ENCODE measurements at regions not wholly inside any gene's neighbourhood (a gene's known extent, or its start where the extent isn't known, plus 50 kb on each side); places are given as distances from the start of the nearest gene placed in this dataset.
"Not testable (repeated sequence)": the region's sequence is repeated elsewhere in the genome, so short reads cannot be mapped to it uniquely, and the experiment has no call there.

GRCh38 chr1:192862271-192862670 lies 53.4 kb downstream of the RGS2 start:
- no peak for DNase-seq

GRCh38 chr1:192866241-192866868 lies 57.5 kb downstream of the RGS2 start:
- DNase-seq, result no peak

- DNase-seq, result no peak
Observed at GRCh38 chr1:192867180-192867579, 58.3 kb downstream of the RGS2 start.

DNA sequence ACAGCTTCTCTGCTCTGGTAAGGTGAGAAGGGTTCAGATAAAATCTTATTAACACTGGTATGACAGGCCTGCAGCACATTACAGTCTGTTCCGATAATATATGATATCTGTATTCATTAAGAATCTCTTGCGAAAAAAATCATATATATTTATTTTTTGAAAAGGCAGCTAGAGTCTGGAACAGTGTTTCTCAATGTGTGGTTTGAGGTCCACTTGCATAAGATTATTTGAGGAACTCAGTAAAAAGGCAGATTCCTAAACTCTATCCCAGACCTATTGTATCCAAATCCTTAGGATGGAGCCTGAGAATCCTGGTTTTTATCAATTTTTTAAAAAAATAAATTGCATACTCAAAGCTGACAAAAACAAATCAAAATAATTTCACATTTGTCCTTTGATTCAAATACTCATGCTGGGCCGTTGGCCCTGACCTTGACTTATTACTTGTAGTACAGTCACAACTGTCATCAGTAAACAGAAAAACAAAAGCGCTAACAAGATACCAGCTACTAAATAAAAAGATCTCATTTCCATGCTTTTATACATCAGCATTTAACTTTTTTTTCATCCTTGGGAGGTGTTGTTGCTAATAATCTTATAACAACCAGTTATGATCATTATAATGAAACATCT lies 60.6 kb downstream of the RGS2 start:
- no peak for DNase-seq

DNA sequence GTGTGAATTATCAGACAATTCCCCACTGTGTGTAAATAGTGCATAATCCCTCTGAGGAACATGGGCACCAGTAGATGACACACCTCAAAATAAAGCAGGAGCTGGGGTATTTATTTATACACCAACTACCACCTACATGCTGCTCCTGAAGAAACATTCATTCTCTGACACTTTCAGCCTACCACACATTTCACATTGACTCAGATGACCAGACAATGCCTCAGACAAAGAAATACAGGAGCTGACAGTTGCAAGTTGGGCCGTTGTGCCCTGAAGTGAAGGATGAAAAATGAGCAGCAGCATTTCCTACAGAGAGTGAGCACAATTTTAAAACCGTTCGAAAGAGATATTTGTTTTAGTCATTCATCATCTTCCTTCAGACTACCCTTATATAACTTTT lies 63.2 kb downstream of the RGS2 start:
- DNase-seq, result no peak

DNA sequence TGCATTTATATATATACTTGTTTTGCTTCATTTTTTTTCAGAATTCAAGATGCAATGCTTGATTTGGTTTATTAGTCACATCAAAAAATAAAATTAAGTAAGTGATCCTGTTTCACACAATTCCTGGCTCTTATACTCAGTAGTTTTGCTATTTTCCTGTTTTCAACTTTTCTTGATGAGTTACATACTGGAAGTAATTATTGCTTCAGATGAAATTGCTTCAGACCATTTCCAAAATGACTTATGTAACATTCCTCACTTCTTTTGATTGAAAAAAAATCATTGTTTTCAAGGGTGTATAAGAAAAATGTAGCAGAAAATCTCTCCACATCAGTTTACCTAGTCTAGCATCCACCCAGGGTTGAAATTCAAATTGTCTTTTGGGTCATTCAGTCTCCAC lies 65.0 kb downstream of the RGS2 start:
- DNase-seq, result no peak

DNA sequence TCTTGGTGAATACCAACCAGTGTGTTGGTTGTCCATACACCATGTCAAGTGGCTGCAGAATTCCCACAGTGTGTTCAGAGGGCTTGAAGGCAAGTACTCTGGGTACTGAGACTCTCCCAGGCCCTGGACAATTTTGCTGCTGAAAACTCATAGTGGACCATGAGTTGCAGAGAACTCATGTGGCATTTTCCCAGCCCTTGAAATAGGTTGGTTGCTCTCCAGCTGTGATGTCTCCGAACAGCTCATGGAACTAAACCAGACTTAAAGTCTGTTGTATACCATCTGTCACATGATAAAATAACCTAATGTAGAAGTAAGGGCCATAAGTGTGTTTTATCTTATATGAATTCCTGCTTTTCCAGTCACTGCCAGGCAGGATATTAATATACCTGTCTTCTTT lies 67.8 kb downstream of the RGS2 start:
- no peak for DNase-seq

GRCh38 chr1:192877283-192877886 lies 68.5 kb downstream of the RGS2 start:
- DNase-seq, result no peak

- no peak for DNase-seq
Observed at GRCh38 chr1:192878249-192878648, 69.4 kb downstream of the RGS2 start.

GRCh38 chr1:192879406-192879805 lies 70.6 kb downstream of the RGS2 start:
- DNase-seq, result no peak

- no peak for DNase-seq
Observed at GRCh38 chr1:192880231-192880630, 71.4 kb downstream of the RGS2 start.

- no peak for DNase-seq
Observed at GRCh38 chr1:192884241-192884640, 75.4 kb downstream of the RGS2 start.

GRCh38 chr1:192885387-192885786 lies 76.5 kb downstream of the RGS2 start:
- DNase-seq, result not testable (repeated sequence)

GRCh38 chr1:192887426-192887825 lies 78.6 kb downstream of the RGS2 start:
- no peak for DNase-seq

DNA sequence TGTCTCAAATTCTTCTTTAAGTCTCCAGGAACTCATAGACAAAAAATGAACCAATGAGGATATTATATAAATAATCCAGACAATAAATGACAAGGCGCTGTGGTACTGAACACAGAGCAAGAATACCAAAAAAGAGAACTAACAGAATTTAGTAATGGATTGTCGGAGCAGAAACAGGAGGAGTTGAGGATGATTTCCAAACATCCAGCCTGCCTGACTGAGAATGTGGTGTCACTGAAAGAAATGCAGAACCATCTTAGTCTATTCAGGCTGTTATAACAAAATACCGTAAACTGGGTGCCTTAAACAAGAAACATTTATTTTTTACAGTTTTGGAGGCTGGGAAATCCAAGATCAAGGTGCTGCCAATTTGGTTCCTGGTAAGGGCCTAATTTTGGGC lies 79.7 kb downstream of the RGS2 start:
- no peak for DNase-seq

- no peak for DNase-seq
Observed at GRCh38 chr1:192889082-192889481, 80.2 kb downstream of the RGS2 start.

- DNase-seq, result no peak
Observed at GRCh38 chr1:192890134-192890533, 81.3 kb downstream of the RGS2 start.

DNA sequence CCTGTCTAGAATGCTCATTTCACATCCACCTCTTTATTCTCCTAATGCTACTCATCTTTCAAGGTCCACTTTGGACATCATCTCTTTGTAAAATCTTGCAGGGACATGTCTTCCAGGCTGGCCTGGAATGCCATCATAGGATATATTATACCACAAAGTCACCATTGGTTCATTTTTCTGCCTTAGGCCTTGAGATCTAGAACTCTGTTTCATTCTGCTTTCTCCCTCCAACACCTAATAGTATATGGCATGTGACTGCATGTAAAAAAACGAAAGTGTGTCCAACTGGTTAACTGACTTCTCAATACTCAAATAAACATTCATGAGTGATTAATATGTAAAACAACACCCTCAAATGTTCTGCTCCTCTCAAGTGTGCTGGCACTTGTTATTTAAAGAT lies 84.1 kb downstream of the RGS2 start:
- DNase-seq, result no peak

- DNase-seq, result not testable (repeated sequence)
Observed at GRCh38 chr1:192895487-192895886, 86.6 kb downstream of the RGS2 start.

DNA sequence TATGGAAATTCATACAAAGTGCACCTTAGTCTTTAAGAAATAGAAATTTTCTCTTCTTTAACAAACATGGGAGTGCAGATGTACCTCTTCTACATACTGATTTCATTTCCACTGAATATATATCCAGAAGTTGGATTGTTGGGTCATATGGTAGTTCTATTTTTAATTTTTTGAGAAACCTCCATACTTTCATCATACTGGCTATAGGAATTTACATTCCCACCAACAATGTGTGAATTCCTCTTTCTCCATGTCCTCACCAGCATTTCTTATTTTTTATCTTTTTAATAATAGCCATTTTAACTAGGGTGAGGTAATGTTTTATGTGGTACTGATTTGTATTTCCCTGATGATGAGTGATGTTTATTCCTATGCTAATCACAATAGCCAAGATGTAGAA lies 87.5 kb downstream of the RGS2 start:
- no peak for DNase-seq

GRCh38 chr1:192901500-192901899 lies 92.7 kb downstream of the RGS2 start:
- no peak for DNase-seq

DNA sequence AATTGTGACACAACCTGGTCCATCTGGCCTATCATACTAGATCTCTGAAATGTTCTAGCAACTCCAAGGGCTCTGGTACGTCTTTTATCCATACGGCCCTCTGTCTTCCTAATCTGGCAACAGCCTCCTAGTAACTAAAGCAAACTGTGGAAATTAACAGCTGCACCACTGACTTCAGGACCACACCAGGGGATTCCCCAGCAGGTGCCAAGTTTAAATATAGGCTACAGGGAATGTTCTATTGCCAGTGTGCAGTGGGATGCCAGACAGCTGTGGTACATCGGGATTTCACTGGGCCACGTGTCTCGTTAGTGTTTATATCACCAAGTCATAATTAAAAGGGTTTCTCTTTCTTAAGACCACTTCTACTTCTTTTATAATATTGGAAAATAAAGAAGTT lies 94.3 kb downstream of the RGS2 start:
- DNase-seq, result no peak

- no peak for DNase-seq
Observed at GRCh38 chr1:192904438-192904895, 95.6 kb downstream of the RGS2 start.

GRCh38 chr1:192905049-192905448 lies 96.2 kb downstream of the RGS2 start:
- no peak for DNase-seq

GRCh38 chr1:192906334-192906733 lies 97.5 kb downstream of the RGS2 start:
- no peak for DNase-seq

Measured in NK-92 treated with Interleukin-12 subunit alpha and Interleukin-12 subunit beta, amount 100 ng/mL, for 24 hours (cell line).